ENCODE measurements at regions not wholly inside any gene's neighbourhood (a gene's known extent, or its start where the extent isn't known, plus 50 kb on each side); places are given as distances from the start of the nearest gene placed in this dataset.

GRCh38 chr20:11355345-11355744 is 562.3 kb upstream of the BTBD3 start:
- WGBS, 10 experiments: 36 to 100% (median 83%) methylated on average over 1 to 3 of the region's 3 CpGs; no CpG with 5 or more reads in 1 of the 10 experiments
- Histone ChIP-seq H3K4me3 (no peak overlapping the region), H3K4me1 (replicated peaks in 1 of 2) (peaks cover 0 to 3% of the 10 kb centered on the region in 2 donors), H3K27ac (no peak overlapping the region)
- in situ Hi-C loops (cut with MboI; ENCODE audit: low pct_unique_long_range_greater_than_20kb in 2 of 9, low sequenced_read_pairs in 9 of 9, unreplicated experiment in 9 of 9): loop anchor here in 1 of 9 experiments (25.0 kb wide), 1 partner anchor 182 kb away; no protein-coding TSS in a partner anchor
- ATAC-seq (replicated peaks in 6 of 8): no peak

DNA sequence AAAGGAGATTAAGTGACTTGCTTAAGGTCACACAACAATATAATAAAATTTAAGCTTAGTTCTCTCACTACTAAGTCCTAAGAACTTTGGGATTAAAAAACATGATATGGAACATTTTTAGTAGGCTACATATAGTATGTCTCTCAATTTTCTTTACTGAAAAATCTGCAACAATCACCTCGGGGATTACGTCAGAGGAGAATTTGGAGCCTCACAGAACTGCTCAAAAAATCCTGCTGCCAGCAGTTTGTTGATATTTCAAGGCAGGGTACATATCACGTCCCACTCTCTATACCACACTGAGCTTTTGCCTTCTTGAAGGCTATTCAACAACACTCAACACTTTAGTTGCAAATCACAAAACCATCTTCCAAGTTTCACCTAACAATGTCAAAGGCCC is 561.6 kb upstream of the BTBD3 start:
- H3K4me3 ChIP-seq: no peak overlapping the region
- 17 to 100% (median 44%) methylated on average over 2 to 3 of the region's 3 CpGs; no CpG with 5 or more reads in 4 of the 10 experiments for WGBS, 10 experiments
- no peak overlapping the region for H3K27ac ChIP-seq
- ATAC-seq (replicated peaks in 6 of 8): no peak
- in situ Hi-C loops (cut with MboI; ENCODE audit: low pct_unique_long_range_greater_than_20kb in 2 of 9, low sequenced_read_pairs in 9 of 9, unreplicated experiment in 9 of 9): loop anchor here in 1 of 9 experiments (25.0 kb wide), 1 partner anchor 181 kb away; no protein-coding TSS in a partner anchor
- no peaks in the 10 kb centered on the region for H3K4me1 ChIP-seq (replicated peaks in 1 of 2)

GRCh38 chr20:11362450-11362849 is 555.2 kb upstream of the BTBD3 start:
- ATAC-seq (replicated peaks in 6 of 8): no peak
- 0 to 95% (median 61%) methylated on average over 1 to 3 of the region's 3 CpGs; no CpG with 5 or more reads in 1 of the 10 experiments for WGBS, 10 experiments
- in situ Hi-C loops (cut with MboI; ENCODE audit: low pct_unique_long_range_greater_than_20kb in 2 of 9, low sequenced_read_pairs in 9 of 9, unreplicated experiment in 9 of 9): loop anchor here in 1 of 9 experiments (25.0 kb wide), 1 partner anchor 175 kb away; no protein-coding TSS in a partner anchor

GRCh38 chr20:11364736-11365135 is 553.0 kb upstream of the BTBD3 start:
- in situ Hi-C loops (cut with MboI; ENCODE audit: low pct_unique_long_range_greater_than_20kb in 2 of 9, low sequenced_read_pairs in 9 of 9, unreplicated experiment in 9 of 9): loop anchor here in 1 of 9 experiments (25.0 kb wide), 1 partner anchor 173 kb away; no protein-coding TSS in a partner anchor
- 65 to 100% (median 94%) methylated on average over 1 to 5 of the region's 5 CpGs for WGBS, 10 experiments
- H3K4me1 ChIP-seq (replicated peaks in 1 of 2): no peaks in the 10 kb centered on the region
- no peak for ATAC-seq (replicated peaks in 6 of 8)
- H3K27ac ChIP-seq: no peak overlapping the region
- no peak overlapping the region for H3K4me3 ChIP-seq

More at GRCh38 chr20:11362450-11362849, 555.2 kb upstream of the BTBD3 start:
- Histone ChIP-seq H3K4me3 (no peak overlapping the region), H3K27ac (no peak overlapping the region), H3K4me1 (replicated peaks in 1 of 2) (no peaks in the 10 kb centered on the region)

DNA sequence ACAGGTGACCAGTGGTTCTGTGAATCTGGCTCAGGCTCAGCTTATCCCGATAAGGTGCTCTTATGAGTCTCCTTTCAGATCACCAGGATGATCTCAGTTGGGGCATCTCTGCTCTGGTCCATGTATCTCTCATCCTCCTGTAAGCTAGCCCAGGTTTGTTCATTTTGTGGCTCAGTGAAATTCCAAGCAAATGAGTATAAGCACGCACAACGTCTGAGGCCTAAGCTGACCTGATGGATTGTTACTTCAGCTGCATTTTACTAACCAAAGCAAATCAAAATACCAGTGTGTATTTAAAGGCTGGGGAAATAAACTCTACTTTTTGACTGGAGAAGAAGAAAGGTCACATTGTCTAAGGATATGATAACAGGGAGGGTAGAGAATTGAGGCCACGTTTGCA is 551.0 kb upstream of the BTBD3 start:
- H3K4me3 ChIP-seq: no peak overlapping the region
- ATAC-seq (replicated peaks in 6 of 8): no peak
- no peak overlapping the region for H3K27ac ChIP-seq
- in situ Hi-C loops (cut with MboI; ENCODE audit: low pct_unique_long_range_greater_than_20kb in 2 of 9, low sequenced_read_pairs in 9 of 9, unreplicated experiment in 9 of 9): loop anchor here in 1 of 9 experiments (25.0 kb wide), 1 partner anchor 171 kb away; no protein-coding TSS in a partner anchor
- H3K4me1 ChIP-seq (replicated peaks in 1 of 2): no peaks in the 10 kb centered on the region
- 8 to 89% (median 72%) methylated on average over 2 to 4 of the region's 4 CpGs; no CpG with 5 or more reads in 3 of the 10 experiments for WGBS, 10 experiments

GRCh38 chr20:11368499-11368898 is 549.2 kb upstream of the BTBD3 start:
- Histone ChIP-seq H3K27ac (no peak overlapping the region), H3K4me3 (no peak overlapping the region), H3K4me1 (replicated peaks in 1 of 2) (peaks cover 3 to 6% of the 10 kb centered on the region in 2 donors)
- 20 to 86% (median 78%) methylated on average over 1 to 4 of the region's 4 CpGs; no CpG with 5 or more reads in 2 of the 10 experiments for WGBS, 10 experiments
- no peak for ATAC-seq (replicated peaks in 6 of 8)
- in situ Hi-C loops (cut with MboI; ENCODE audit: low pct_unique_long_range_greater_than_20kb in 2 of 9, low sequenced_read_pairs in 9 of 9, unreplicated experiment in 9 of 9): loop anchor here in 1 of 9 experiments (25.0 kb wide), 1 partner anchor 169 kb away; no protein-coding TSS in a partner anchor

- in situ Hi-C loops (cut with MboI; ENCODE audit: low pct_unique_long_range_greater_than_20kb in 2 of 9, low sequenced_read_pairs in 9 of 9, unreplicated experiment in 9 of 9): loop anchor here in 1 of 9 experiments (25.0 kb wide), 1 partner anchor 168 kb away; no protein-coding TSS in a partner anchor
- H3K4me1 ChIP-seq (replicated peaks in 1 of 2): peaks cover 3 to 6% of the 10 kb centered on the region in 2 donors
- WGBS, 10 experiments: 68 to 100% (median 91%) methylated on average over 2 to 8 of the region's 12 CpGs; no CpG with 5 or more reads in 3 of the 10 experiments
- no peak overlapping the region for H3K4me3 ChIP-seq
- no peak overlapping the region for H3K27ac ChIP-seq
- no peak for ATAC-seq (replicated peaks in 6 of 8)
Measured at GRCh38 chr20:11368965-11369711, 548.6 kb upstream of the BTBD3 start.

GRCh38 chr20:11371831-11372230 is 545.9 kb upstream of the BTBD3 start:
- no peak for ATAC-seq (replicated peaks in 6 of 8)
- 46 to 100% (median 89%) methylated on average over 1 of the region's 1 CpG; no CpG with 5 or more reads in 2 of the 10 experiments for WGBS, 10 experiments
- Histone ChIP-seq H3K4me3 (no peak overlapping the region), H3K4me1 (replicated peaks in 1 of 2) (peaks cover 3 to 6% of the 10 kb centered on the region in 2 donors), H3K27ac (no peak overlapping the region)
- in situ Hi-C loops (cut with MboI; ENCODE audit: low pct_unique_long_range_greater_than_20kb in 2 of 9, low sequenced_read_pairs in 9 of 9, unreplicated experiment in 9 of 9): loop anchor here in 1 of 9 experiments (25.0 kb wide), 1 partner anchor 165 kb away; no protein-coding TSS in a partner anchor

DNA sequence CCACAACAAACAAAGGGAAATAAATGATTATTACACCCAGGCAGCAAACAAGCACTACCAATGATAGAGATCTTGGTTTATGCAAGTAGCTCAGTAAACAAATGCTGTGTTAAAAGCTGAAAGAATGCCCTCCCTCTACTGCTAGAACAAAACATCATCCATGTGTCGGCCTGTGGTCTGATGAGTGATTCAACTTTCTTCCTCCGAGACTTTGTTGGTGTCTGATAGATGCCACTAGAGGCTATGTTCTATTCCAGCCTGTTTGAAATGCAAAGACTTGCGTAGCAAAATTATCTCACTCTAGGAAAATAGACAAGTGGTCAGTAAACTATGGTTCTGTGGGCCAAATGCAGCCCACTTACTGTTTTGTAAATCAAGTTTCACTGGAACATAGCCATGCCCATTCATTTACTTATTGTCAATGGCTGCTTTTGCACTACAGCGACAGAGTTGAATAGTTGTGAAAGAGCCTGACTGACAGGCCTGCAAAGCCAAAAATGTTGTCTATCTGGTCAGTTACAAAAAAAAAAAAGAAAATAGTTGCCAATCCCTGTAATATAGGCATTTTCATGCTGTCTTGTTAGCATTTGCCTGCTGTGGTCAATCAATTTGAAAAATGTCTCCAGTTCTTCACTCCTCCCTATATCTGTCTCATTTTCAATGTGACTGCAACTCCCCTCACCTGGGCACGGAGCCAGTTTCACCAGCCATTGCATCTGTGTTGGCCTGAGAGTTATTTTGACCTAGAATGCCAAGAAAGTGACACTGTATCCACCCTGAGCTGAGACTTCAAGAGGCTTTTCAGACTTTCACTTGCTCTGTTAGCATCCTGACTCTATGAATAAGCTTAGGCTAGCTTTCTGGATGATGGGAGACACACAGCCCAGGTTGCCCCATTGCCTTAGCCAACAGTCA is 544.6 kb upstream of the BTBD3 start:
- 25 to 86% (median 64%) methylated on average over 1 to 5 of the region's 5 CpGs; no CpG with 5 or more reads in 1 of the 10 experiments for WGBS, 10 experiments
- peaks cover 3 to 6% of the 10 kb centered on the region in 2 donors for H3K4me1 ChIP-seq (replicated peaks in 1 of 2)
- in situ Hi-C loops (cut with MboI; ENCODE audit: low pct_unique_long_range_greater_than_20kb in 2 of 9, low sequenced_read_pairs in 9 of 9, unreplicated experiment in 9 of 9): loop anchor here in 1 of 9 experiments (25.0 kb wide), 1 partner anchor 164 kb away; no protein-coding TSS in a partner anchor
- no peak overlapping the region for H3K27ac ChIP-seq
- no peak overlapping the region for H3K4me3 ChIP-seq
- peak in 6 of 8 experiments; percentile 53 to 86 (median 66) for ATAC-seq (replicated peaks in 6 of 8)

DNA sequence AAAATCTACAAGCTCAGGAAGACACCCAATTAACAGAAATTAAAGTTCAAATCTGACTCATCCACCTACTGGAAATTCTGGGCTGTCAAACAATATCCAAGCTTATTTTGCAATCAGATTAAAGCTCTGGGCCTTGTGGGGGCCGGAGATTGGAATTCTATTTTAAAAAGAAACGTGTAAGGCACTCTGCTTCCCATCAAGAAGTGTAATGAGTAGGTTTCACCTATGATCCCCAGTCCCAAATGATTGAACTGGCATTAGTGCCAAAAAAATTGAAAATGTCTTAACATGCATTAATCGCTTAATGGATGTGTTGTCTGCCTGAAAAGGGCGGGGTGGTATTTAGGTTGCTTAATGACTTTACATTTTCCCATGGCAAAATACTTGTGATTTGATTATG is 542.4 kb upstream of the BTBD3 start:
- in situ Hi-C loops (cut with MboI; ENCODE audit: low pct_unique_long_range_greater_than_20kb in 2 of 9, low sequenced_read_pairs in 9 of 9, unreplicated experiment in 9 of 9): no loop called here
- no peak overlapping the region for H3K4me3 ChIP-seq
- ATAC-seq (replicated peaks in 6 of 8): no peak
- peaks cover 3 to 6% of the 10 kb centered on the region in 2 donors for H3K4me1 ChIP-seq (replicated peaks in 1 of 2)
- H3K27ac ChIP-seq: no peak overlapping the region
- WGBS, 10 experiments: 33 to 100% (median 79%) methylated on average over 1 to 4 of the region's 4 CpGs; no CpG with 5 or more reads in 1 of the 10 experiments

- in situ Hi-C loops (cut with MboI; ENCODE audit: low pct_unique_long_range_greater_than_20kb in 2 of 9, low sequenced_read_pairs in 9 of 9, unreplicated experiment in 9 of 9): no loop called here
- Histone ChIP-seq H3K4me3 (no peak overlapping the region), H3K4me1 (replicated peaks in 1 of 2) (peaks cover 3 to 6% of the 10 kb centered on the region in 2 donors), H3K27ac (no peak overlapping the region)
- no peak for ATAC-seq (replicated peaks in 6 of 8)
- 75 to 100% (median 92%) methylated on average over 1 to 2 of the region's 2 CpGs; no CpG with 5 or more reads in 1 of the 10 experiments for WGBS, 10 experiments
Measured at GRCh38 chr20:11375966-11376365, 541.7 kb upstream of the BTBD3 start.

DNA sequence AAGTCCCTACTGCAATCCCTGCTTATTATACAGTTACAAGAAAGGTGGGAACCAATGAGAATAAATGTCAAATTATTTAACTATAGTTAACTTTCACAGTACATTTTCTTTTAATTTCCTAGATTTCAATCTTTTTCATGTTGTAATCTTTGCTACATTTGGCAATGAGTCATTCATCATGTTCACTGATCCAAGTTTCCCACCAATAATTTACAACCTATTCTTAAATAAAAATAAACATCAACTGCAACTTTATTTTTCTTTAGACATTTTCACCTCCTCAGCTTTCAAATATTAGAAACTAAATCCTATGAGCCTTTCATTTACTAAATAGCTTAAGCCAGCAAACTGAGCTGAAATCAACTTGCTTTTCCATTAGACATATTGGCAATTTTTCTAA is 541.3 kb upstream of the BTBD3 start:
- no peak for ATAC-seq (replicated peaks in 6 of 8)
- Histone ChIP-seq H3K4me1 (replicated peaks in 1 of 2) (peaks cover 3 to 6% of the 10 kb centered on the region in 2 donors), H3K4me3 (no peak overlapping the region), H3K27ac (no peak overlapping the region)
- in situ Hi-C loops (cut with MboI; ENCODE audit: low pct_unique_long_range_greater_than_20kb in 2 of 9, low sequenced_read_pairs in 9 of 9, unreplicated experiment in 9 of 9): no loop called here

Measured in motor neuron (in vitro differentiated cells).